HepG2 (cell line): ENCODE measurements at regions not wholly inside any gene's neighbourhood (a gene's known extent, or its start where the extent isn't known, plus 50 kb on each side); places are given as distances from the start of the nearest gene placed in this dataset.

ENCODE experiments used
- ATAC-seq: fragments of 200-7000 bp; cut with Tn5 transposase; 3 replicates; pipeline ENCODE4 v1.9.1; 2020; ENCODE audit warnings: mild to moderate bottlenecking, moderate library complexity
- BruUV-seq: library from RNA; stranded (reverse); fragments of 400-500 nt; replicated peaks from 2 replicates; lab custom pipeline; 2021; lab: Mats Ljungman, UMichigan
- CTCF ChIA-PET: fragments of 300-600 bp; formaldehyde crosslinking; extraction: SDS; loops from one replicate; lab custom pipeline; 2021; ENCODE audit warnings: low total read pairs, inconsistent platforms, low intra/inter-chr PET ratio; lab: Yijun Ruan, JAX
- POLR2A ChIA-PET: fragments of 350-600 bp; sonication (Branson Sonifier 250); formaldehyde crosslinking; loops from one replicate; lab custom pipeline; 2020; ENCODE audit warnings: antibody characterized with exemption, inconsistent platforms; lab: Yijun Ruan, JAX
- DNase-seq: peaks from one replicate; pipeline ENCODE4 v3.0.0-alpha.2; 2015; ENCODE audit warnings: low spot score
- FAIRE-seq: peaks from 3 replicates; lab custom pipeline; 2011; peaks lifted over from hg19 to GRCh38; lab: Jason Lieb, UNC
- H2AFZ ChIP-seq: one replicate; pipeline ENCODE4 v1.6.1; 2011; ENCODE audit warnings: low read length, inconsistent platforms
- H3K27ac ChIP-seq: fragments of 300-600 bp; 3 replicates; pipeline ENCODE4 v1.8.0; 2011; ENCODE audit warnings: mixed run types, mild to moderate bottlenecking, mixed read lengths, low read length, inconsistent platforms; ENCODE audit not compliant: insufficient read depth; ENCODE audit errors: extremely low read length
- H3K27me3 ChIP-seq, 2 experiments: fragments of 200-600 bp in 1 of 2; 2 replicates in 1 of 2; 3 replicates in 1 of 2; pipeline versions ENCODE4 v1.6.0 to v1.8.0; 2011; ENCODE audit warnings: low read length in 2 of 2, mild to moderate bottlenecking in 2 of 2, moderate library complexity in 2 of 2, inconsistent platforms in 1 of 2; ENCODE audit not compliant: insufficient read depth in 2 of 2, control insufficient read depth in 1 of 2
- H3K36me3 ChIP-seq, 2 experiments: fragments of 200-600 bp in 1 of 2; replicated peaks in 1 of 2; 2 replicates in 1 of 2; 3 replicates in 1 of 2; pipeline versions ENCODE4 v1.5.1 to v1.8.0; 2011; ENCODE audit warnings: low read length in 2 of 2, inconsistent platforms in 1 of 2; ENCODE audit not compliant: insufficient read depth in 2 of 2, control insufficient read depth in 1 of 2
- H3K4me1 ChIP-seq: 2 replicates; pipeline ENCODE4 v1.5.1; 2012; ENCODE audit warnings: low read length, inconsistent platforms; ENCODE audit not compliant: insufficient read depth
- H3K4me2 ChIP-seq: 2 replicates; pipeline ENCODE4 v1.6.0; 2011; ENCODE audit warnings: low read depth, low read length, inconsistent platforms
- H3K4me3 ChIP-seq, 3 experiments: fragments of 200-600 bp in 1 of 3; sonication (generic), shearing (Covaris generic) in 1 of 3; replicated peaks in 1 of 3; 2 replicates each; pipeline ENCODE4 v1.5.1; 2011 to 2016; ENCODE audit warnings: low read length in 3 of 3, inconsistent platforms in 2 of 3, low read depth in 2 of 3, mild to moderate bottlenecking in 2 of 3, control low read depth in 1 of 3, mixed read lengths in 1 of 3; ENCODE audit not compliant: insufficient read depth in 1 of 3
- H3K79me2 ChIP-seq: one replicate; pipeline ENCODE4 v1.6.1; 2011; ENCODE audit warnings: low read length, inconsistent platforms; ENCODE audit not compliant: insufficient read depth
- H3K9ac ChIP-seq: 2 replicates; pipeline ENCODE4 v1.6.0; 2011; ENCODE audit warnings: mild to moderate bottlenecking, low read depth, low read length, inconsistent platforms; ENCODE audit not compliant: insufficient read depth
- H3K9me3 ChIP-seq: 2 replicates; pipeline ENCODE4 v1.5.1; 2012; ENCODE audit warnings: mild to moderate bottlenecking, low read length
- H4K20me1 ChIP-seq: 2 replicates; pipeline ENCODE4 v1.6.0; 2011; ENCODE audit warnings: inconsistent platforms, mild to moderate bottlenecking, low read length, moderate library complexity; ENCODE audit not compliant: insufficient read depth
- FOSL2 ChIP-seq: sonication (generic); formaldehyde crosslinking; IDR thresholded peaks from 2 replicates; pipeline ENCODE4 v1.4.0; 2020; ENCODE audit warnings: missing genetic modification reagents
- FOXM1 ChIP-seq: sonication (generic); formaldehyde crosslinking; IDR thresholded peaks from 2 replicates; pipeline ENCODE4 v1.5.0; 2020; ENCODE audit warnings: missing genetic modification reagents
- GTF3A ChIP-seq: sonication (generic); formaldehyde crosslinking; conservative IDR thresholded peaks from 2 replicates; pipeline ENCODE4 v1.4.0; 2020; ENCODE audit warnings: mild to moderate bottlenecking, missing genetic modification reagents
- HIC2 ChIP-seq: sonication (generic); formaldehyde crosslinking; IDR thresholded peaks from 2 replicates; pipeline ENCODE4 v1.9.0; 2022; ENCODE audit warnings: low read depth, missing genetic modification reagents
- HNRNPK ChIP-seq: fragments of 200-400 bp; formaldehyde crosslinking; IDR thresholded peaks from 2 replicates; pipeline ENCODE4 v1.6.1; 2018; ENCODE audit warnings: low read length, low read depth, moderate library complexity, mild to moderate bottlenecking; ENCODE audit not compliant: poor library complexity, severe bottlenecking
- KLF6 ChIP-seq: IDR thresholded peaks from 2 replicates; pipeline ENCODE4 v1.8.0; 2016; ENCODE audit warnings: missing biosample characterization, missing genetic modification reagents
- RARG ChIP-seq: sonication (generic); formaldehyde crosslinking; IDR thresholded peaks from 2 replicates; pipeline ENCODE4 v1.4.0; 2020; ENCODE audit warnings: low read depth, mild to moderate bottlenecking, missing genetic modification reagents
- SATB2 ChIP-seq: sonication (generic); formaldehyde crosslinking; IDR thresholded peaks from 2 replicates; pipeline ENCODE4 v1.5.0; 2020; ENCODE audit warnings: missing genetic modification reagents
- TAF15 ChIP-seq: fragments of 200-400 bp; formaldehyde crosslinking; IDR thresholded peaks from one replicate; pipeline ENCODE4 v1.6.1; 2018; ENCODE audit warnings: mild to moderate bottlenecking, low read depth, low read length; ENCODE audit not compliant: poor library complexity, severe bottlenecking
- WIZ ChIP-seq: sonication (generic); formaldehyde crosslinking; IDR thresholded peaks from 2 replicates; pipeline ENCODE4 v1.5.1; 2020; ENCODE audit warnings: mild to moderate bottlenecking, missing genetic modification reagents
- ZBTB38 ChIP-seq: sonication (generic); formaldehyde crosslinking; IDR thresholded peaks from 2 replicates; pipeline ENCODE4 v1.5.1; 2020; ENCODE audit warnings: mild to moderate bottlenecking, missing genetic modification reagents
- ZFP36 ChIP-seq: fragments of 150-350 bp; IDR thresholded peaks from 2 replicates; pipeline ENCODE4 v1.6.1; 2018; ENCODE audit warnings: borderline replicate concordance, low read length, low read depth; ENCODE audit not compliant: partially characterized antibody
- ZNF512B ChIP-seq: sonication (generic); formaldehyde crosslinking; IDR thresholded peaks from 2 replicates; pipeline ENCODE4 v1.5.1; 2020; ENCODE audit warnings: missing genetic modification reagents, mild to moderate bottlenecking, borderline replicate concordance
- in situ Hi-C: cut with HindIII; loops from 2 replicates; pipeline ENCODE4 v1.10.0; 2017; ENCODE audit warnings: low pct_unique_long_range_greater_than_20kb; ENCODE audit not compliant: extremely low pct_ligation_motif_present
- intact Hi-C: fragments of 100-400 bp; cut with micrococcal nuclease; formaldehyde crosslinking; loops from one replicate; pipeline ENCODE4 v1.10.0; 2022; ENCODE audit not compliant: unreplicated experiment
- TF ChIP-seq, protein P1 (sequence below), 2 experiments: fragments of 450-650 bp in 1 of 2; sonication (generic) in 1 of 2; formaldehyde crosslinking; IDR thresholded peaks; 2 replicates each; pipeline versions ENCODE4 v1.5.0 to v1.8.0; 2020 to 2022; ENCODE audit warnings: mild to moderate bottlenecking in 1 of 2, missing genetic modification reagents in 1 of 2

DNA sequence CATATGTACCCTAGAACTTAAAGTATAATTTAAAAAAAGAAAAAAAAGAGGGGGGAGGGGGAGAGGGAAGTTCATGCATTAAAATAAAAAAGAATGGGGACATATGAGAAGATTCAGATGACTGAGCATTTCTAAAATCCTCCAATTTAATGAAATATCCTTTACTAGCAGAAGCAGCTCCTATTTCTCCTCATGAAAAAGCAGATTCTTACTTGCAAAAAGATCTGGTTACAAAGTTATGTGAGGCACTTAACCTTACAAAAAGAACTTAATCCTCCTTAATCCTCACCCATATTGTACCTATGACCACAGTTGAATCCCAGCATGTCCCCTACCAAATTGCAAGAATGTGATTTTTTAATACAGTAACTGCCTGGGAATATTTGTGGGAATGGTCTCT is 298.5 kb downstream of the SRGAP2C start:
- POLR2A ChIA-PET: no interaction called here
- BruUV-seq: no TSS peak
- no peak overlapping the region for H3K4me2 ChIP-seq
- intact Hi-C loops (no loop called here), in situ Hi-C loops (no loop called here)
- H3K4me1 ChIP-seq: no peaks in the 10 kb centered on the region
- FAIRE-seq (no peak), ATAC-seq (no peak), DNase-seq (no peak)
- no peak for TF ChIP-seq HIC2 (CRISPR knock-in tag)
- no peak for TF ChIP-seq HNRNPK
- H4K20me1 ChIP-seq: no peaks in the 10 kb centered on the region
- no peak overlapping the region for H3K4me3 ChIP-seq
- H3K27me3 ChIP-seq: no peaks in the 10 kb centered on the region; a peak in 2 of 5 replicates
- no peak overlapping the region for H2AFZ ChIP-seq
- no peak overlapping the region for H3K9ac ChIP-seq
- H3K9me3 ChIP-seq: no peaks in the 10 kb centered on the region; the same call in 1 of the 2 replicates
- CTCF ChIA-PET: no interaction called here
- H3K36me3 ChIP-seq: no peaks in the 10 kb centered on the region
- H3K27ac ChIP-seq: no peak overlapping the region
- no peaks in the 10 kb centered on the region for H3K79me2 ChIP-seq

- DNase-seq (no peak), ATAC-seq (no peak), FAIRE-seq (no peak)
- intact Hi-C loops (no loop called here), in situ Hi-C loops (no loop called here)
- no peaks in the 10 kb centered on the region; a peak in 2 of 5 replicates for H3K27me3 ChIP-seq
- no peak overlapping the region for H3K4me2 ChIP-seq
- no peak overlapping the region for H3K4me3 ChIP-seq
- POLR2A ChIA-PET: no interaction called here
- no peak overlapping the region for H2AFZ ChIP-seq
- no peaks in the 10 kb centered on the region for H3K79me2 ChIP-seq
- no peaks in the 10 kb centered on the region for H4K20me1 ChIP-seq
- H3K27ac ChIP-seq: no peak overlapping the region
- no peaks in the 10 kb centered on the region; the same call in 1 of the 2 replicates for H3K9me3 ChIP-seq
- CTCF ChIA-PET: no interaction called here
- BruUV-seq: no TSS peak
- no peak for TF ChIP-seq FOXM1 (CRISPR knock-in tag)
- TF ChIP-seq, protein P1, sequence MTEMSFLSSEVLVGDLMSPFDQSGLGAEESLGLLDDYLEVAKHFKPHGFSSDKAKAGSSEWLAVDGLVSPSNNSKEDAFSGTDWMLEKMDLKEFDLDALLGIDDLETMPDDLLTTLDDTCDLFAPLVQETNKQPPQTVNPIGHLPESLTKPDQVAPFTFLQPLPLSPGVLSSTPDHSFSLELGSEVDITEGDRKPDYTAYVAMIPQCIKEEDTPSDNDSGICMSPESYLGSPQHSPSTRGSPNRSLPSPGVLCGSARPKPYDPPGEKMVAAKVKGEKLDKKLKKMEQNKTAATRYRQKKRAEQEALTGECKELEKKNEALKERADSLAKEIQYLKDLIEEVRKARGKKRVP (CRISPR knock-in tag; IDR thresholded peaks at IDR 0.05): peak in 1 of 2 experiments; percentile 76; a peak in 2 of 4 replicates
- no peak for TF ChIP-seq KLF6 (CRISPR knock-in tag)
- no peak for TF ChIP-seq RARG (CRISPR knock-in tag)
- TF ChIP-seq SATB2 (CRISPR knock-in tag): no peak
- TF ChIP-seq TAF15: no peak
- TF ChIP-seq ZBTB38 (CRISPR knock-in tag): no peak
- TF ChIP-seq FOSL2 (CRISPR knock-in tag): peak; percentile 71
- TF ChIP-seq ZNF512B (CRISPR knock-in tag): no peak
- TF ChIP-seq GTF3A (CRISPR knock-in tag): no peak
- no peak for TF ChIP-seq WIZ (CRISPR knock-in tag)
- no peak for TF ChIP-seq ZFP36
- no peaks in the 10 kb centered on the region for H3K36me3 ChIP-seq
- no peaks in the 10 kb centered on the region for H3K4me1 ChIP-seq
- H3K9ac ChIP-seq: no peak overlapping the region
Measured at GRCh38 chr1:121483961-121484424, 299.2 kb downstream of the SRGAP2C start.
